SU-DHL-6 (cell line): ENCODE measurements at regions not wholly inside any gene's neighbourhood (a gene's known extent, or its start where the extent isn't known, plus 50 kb on each side); places are given as distances from the start of the nearest gene placed in this dataset.

Experiments used
- H2AFZ ChIP-seq: fragments of 200-600 bp; sonication (generic); 2 replicates; pipeline ENCODE4 v1.6.1; 2014; ENCODE audit warnings: low read depth, mild to moderate bottlenecking, moderate library complexity, mixed read lengths, antibody characterized with exemption, low read length; ENCODE audit not compliant: severe bottlenecking
- H3F3A ChIP-seq: fragments of 200-600 bp; shearing (Covaris generic); 2 replicates; pipeline ENCODE4 v1.6.0; 2016; ENCODE audit warnings: antibody characterized with exemption, mild to moderate bottlenecking; ENCODE audit not compliant: insufficient read depth
- H3K27ac ChIP-seq: fragments of 200-600 bp; sonication (generic); 2 replicates; pipeline ENCODE4 v1.5.1; 2016; ENCODE audit warnings: low read depth, mild to moderate bottlenecking, low read length, moderate library complexity, mixed read lengths
- H3K27me3 ChIP-seq: fragments of 200-600 bp; sonication (generic), shearing (Covaris generic); 2 replicates; pipeline ENCODE4 v1.6.0; 2014; ENCODE audit warnings: mild to moderate bottlenecking, low read length
- H3K36me3 ChIP-seq: fragments of 200-600 bp; sonication (generic); 2 replicates; pipeline ENCODE4 v1.6.1; 2014; ENCODE audit warnings: mild to moderate bottlenecking, low read length, mixed read lengths
- H3K4me2 ChIP-seq: fragments of 300-600, 200-600 bp; shearing (Covaris generic), sonication (generic); 2 replicates; pipeline ENCODE4 v1.6.0; 2014; ENCODE audit warnings: low read length, low read depth, mild to moderate bottlenecking; ENCODE audit not compliant: poor library complexity, severe bottlenecking
- H3K4me3 ChIP-seq: fragments of 200-600 bp; sonication (generic); 2 replicates; pipeline ENCODE4 v1.5.1; 2014; ENCODE audit warnings: antibody characterized with exemption, low read length, mild to moderate bottlenecking, mixed read lengths; ENCODE audit not compliant: insufficient read depth, poor library complexity, severe bottlenecking
- H3K79me2 ChIP-seq: fragments of 200-600 bp; sonication (generic); 2 replicates; pipeline ENCODE4 v1.6.1; 2014; ENCODE audit warnings: mild to moderate bottlenecking, low read length, moderate library complexity; ENCODE audit not compliant: insufficient read depth
- H3K9ac ChIP-seq: fragments of 200-600 bp; sonication (generic); 2 replicates; pipeline ENCODE4 v1.7.0; 2014; ENCODE audit warnings: mild to moderate bottlenecking, low read length
- H3K9me2 ChIP-seq: fragments of 200-600 bp; sonication (generic); replicated peaks from 2 replicates; pipeline ENCODE4 v1.6.1; 2014; ENCODE audit warnings: low read length; ENCODE audit not compliant: insufficient read depth
- H3K9me3 ChIP-seq: fragments of 200-600 bp; sonication (generic); 2 replicates; pipeline ENCODE4 v1.6.1; 2014; ENCODE audit warnings: low read length, mixed read lengths; ENCODE audit not compliant: insufficient read depth
- H4K20me1 ChIP-seq: fragments of 200-600 bp; sonication (generic); 2 replicates; pipeline ENCODE4 v1.6.1; 2014; ENCODE audit warnings: low read depth, mild to moderate bottlenecking, antibody characterized with exemption, low read length, moderate library complexity, mixed read lengths
- EZH2phosphoT487 ChIP-seq: fragments of 200-600 bp; sonication (generic), shearing (Covaris generic); conservative IDR thresholded peaks from 2 replicates; pipeline ENCODE4 v1.6.1; 2018; ENCODE audit warnings: mild to moderate bottlenecking, antibody characterized with exemption, low read length, moderate library complexity, mixed read lengths
- TF ChIP-seq, protein P1 (sequence below): fragments of 200-600 bp; sonication (generic); IDR thresholded peaks from one replicate; pipeline ENCODE4 v1.5.1; 2017; ENCODE audit warnings: antibody characterized with exemption, mild to moderate bottlenecking, low read length, moderate library complexity; ENCODE audit not compliant: insufficient read depth, poor library complexity, severe bottlenecking

DNA sequence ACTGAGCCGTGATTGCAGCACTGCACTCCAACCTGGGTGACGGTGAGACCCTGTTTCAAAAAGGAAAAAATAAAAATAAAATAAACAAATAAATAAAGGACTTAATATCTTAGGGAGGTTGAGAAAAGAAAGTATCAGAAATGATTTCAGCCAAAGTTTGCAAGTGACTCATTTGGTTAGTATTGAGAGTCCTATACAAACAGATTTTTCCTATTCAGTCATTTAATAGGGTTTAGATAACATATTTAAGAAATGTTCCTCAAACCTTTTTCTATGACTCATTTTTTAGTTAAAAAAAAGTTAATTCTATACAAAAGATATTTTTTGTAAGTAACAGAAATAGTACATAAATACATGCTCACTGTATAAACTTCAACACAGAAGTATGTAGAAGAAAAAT is 235.1 kb downstream of the GJA1 start:
- Histone ChIP-seq H3K27me3 (no peaks in the 10 kb centered on the region), H3K9me2 (no peaks in the 10 kb centered on the region), H3K27ac (no peak overlapping the region), H3K79me2 (no peaks in the 10 kb centered on the region), H3K4me2 (no peak overlapping the region), H3K9me3 (no peaks in the 10 kb centered on the region), H3F3A (no peaks in the 10 kb centered on the region), H3K36me3 (no peaks in the 10 kb centered on the region), H3K4me3 (no peak overlapping the region), H4K20me1 (no peaks in the 10 kb centered on the region), H2AFZ (no peak overlapping the region), H3K9ac (no peak overlapping the region)
- TF ChIP-seq, protein P1, sequence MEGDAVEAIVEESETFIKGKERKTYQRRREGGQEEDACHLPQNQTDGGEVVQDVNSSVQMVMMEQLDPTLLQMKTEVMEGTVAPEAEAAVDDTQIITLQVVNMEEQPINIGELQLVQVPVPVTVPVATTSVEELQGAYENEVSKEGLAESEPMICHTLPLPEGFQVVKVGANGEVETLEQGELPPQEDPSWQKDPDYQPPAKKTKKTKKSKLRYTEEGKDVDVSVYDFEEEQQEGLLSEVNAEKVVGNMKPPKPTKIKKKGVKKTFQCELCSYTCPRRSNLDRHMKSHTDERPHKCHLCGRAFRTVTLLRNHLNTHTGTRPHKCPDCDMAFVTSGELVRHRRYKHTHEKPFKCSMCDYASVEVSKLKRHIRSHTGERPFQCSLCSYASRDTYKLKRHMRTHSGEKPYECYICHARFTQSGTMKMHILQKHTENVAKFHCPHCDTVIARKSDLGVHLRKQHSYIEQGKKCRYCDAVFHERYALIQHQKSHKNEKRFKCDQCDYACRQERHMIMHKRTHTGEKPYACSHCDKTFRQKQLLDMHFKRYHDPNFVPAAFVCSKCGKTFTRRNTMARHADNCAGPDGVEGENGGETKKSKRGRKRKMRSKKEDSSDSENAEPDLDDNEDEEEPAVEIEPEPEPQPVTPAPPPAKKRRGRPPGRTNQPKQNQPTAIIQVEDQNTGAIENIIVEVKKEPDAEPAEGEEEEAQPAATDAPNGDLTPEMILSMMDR, result no peak
- no peak for TF ChIP-seq EZH2phosphoT487

DNA sequence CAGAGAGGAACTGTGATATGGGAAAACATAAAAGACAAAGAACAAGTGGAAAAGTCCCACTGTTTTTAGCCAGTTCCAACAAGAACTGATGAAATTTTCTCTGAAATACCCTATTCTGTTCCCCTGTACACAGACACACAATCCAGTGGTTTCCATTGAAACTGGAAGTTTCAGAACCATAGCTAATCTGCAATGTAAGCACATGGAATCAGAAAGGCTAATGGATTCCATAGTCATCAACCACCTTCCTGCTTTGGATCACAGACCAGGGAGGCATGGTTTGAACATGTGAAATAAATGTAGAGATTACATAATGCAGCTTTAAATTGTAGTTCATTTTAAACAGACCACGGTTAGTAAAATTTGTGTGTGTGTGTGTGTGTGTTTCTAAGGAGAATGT is 242.1 kb downstream of the GJA1 start:
- no peaks in the 10 kb centered on the region for H3K36me3 ChIP-seq
- H3K4me3 ChIP-seq, result no peak overlapping the region
- no peaks in the 10 kb centered on the region for H3K79me2 ChIP-seq
- no peak overlapping the region for H3K9ac ChIP-seq
- H3K9me2 ChIP-seq, result no peaks in the 10 kb centered on the region
- H4K20me1 ChIP-seq, result no peaks in the 10 kb centered on the region
- no peaks in the 10 kb centered on the region for H3F3A ChIP-seq
- no peak overlapping the region for H3K27ac ChIP-seq
- no peak for TF ChIP-seq EZH2phosphoT487
- TF ChIP-seq, protein P1, result no peak
- H3K27me3 ChIP-seq, result no peaks in the 10 kb centered on the region
- no peak overlapping the region for H3K4me2 ChIP-seq
- no peak overlapping the region for H2AFZ ChIP-seq
- H3K9me3 ChIP-seq, result no peaks in the 10 kb centered on the region

DNA sequence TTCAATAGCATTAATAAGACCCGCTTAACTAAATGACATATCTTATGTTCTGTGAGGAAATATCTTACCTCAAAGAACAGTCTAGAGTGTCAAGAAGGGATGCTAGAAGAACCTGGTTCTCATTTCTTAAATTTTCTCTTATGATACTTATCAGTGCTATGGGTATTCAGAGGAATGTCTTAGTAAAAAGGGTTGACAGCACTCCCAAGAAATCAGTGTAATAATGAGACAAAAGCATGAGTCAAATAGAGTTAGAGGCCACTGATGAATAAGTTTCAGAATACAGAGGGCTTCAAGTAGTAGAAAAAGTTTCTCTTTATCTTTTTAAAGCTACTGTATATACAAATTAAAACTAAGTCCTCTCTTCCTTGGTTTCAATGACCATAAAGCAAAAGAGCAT is 242.8 kb downstream of the GJA1 start:
- Histone ChIP-seq H3K9me3 (no peaks in the 10 kb centered on the region), H3K4me2 (no peak overlapping the region), H3F3A (no peaks in the 10 kb centered on the region), H3K27me3 (no peaks in the 10 kb centered on the region), H3K27ac (no peak overlapping the region), H3K9me2 (no peaks in the 10 kb centered on the region), H3K79me2 (no peaks in the 10 kb centered on the region), H3K36me3 (no peaks in the 10 kb centered on the region), H2AFZ (no peak overlapping the region), H3K9ac (no peak overlapping the region), H3K4me3 (no peak overlapping the region), H4K20me1 (no peaks in the 10 kb centered on the region)
- TF ChIP-seq, protein P1, result no peak
- no peak for TF ChIP-seq EZH2phosphoT487

DNA sequence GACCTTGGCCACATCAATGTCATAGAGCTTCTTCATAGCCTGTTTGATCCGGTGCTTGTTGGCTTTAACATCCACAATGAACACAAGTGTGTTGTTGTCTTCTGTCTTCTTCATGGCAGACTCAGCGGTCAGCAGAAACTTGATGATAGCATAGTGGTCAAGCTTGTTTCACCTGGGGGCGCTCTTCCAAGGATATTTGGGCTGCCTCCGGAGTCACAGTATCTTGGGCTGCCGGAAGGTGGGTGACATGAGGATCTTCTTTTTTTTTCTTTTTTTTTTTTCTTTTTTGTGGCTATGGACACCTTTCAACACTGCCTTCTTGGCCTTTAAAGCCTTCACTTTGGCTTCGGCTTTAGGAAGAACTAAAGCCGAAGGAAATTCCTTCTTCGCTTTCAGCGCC is 244.6 kb downstream of the GJA1 start:
- Histone ChIP-seq H2AFZ (no peak overlapping the region), H3K9me2 (no peaks in the 10 kb centered on the region), H3K36me3 (no peaks in the 10 kb centered on the region), H3K9ac (no peak overlapping the region), H3K9me3 (no peaks in the 10 kb centered on the region), H3K4me3 (no peak overlapping the region), H3K79me2 (no peaks in the 10 kb centered on the region), H4K20me1 (no peaks in the 10 kb centered on the region), H3K27ac (no peak overlapping the region), H3K4me2 (no peak overlapping the region), H3K27me3 (no peaks in the 10 kb centered on the region), H3F3A (no peaks in the 10 kb centered on the region)
- TF ChIP-seq, protein P1, result no peak
- no peak for TF ChIP-seq EZH2phosphoT487
